Tibial nerve (tissue), 4 donors: ENCODE measurements at regions not wholly inside any gene's neighbourhood (a gene's known extent, or its start where the extent isn't known, plus 50 kb on each side); places are given as distances from the start of the nearest gene placed in this dataset.

Source experiments
- DNase-seq, 2 donors: peaks; one replicate each; pipeline ENCODE4 v3.0.0-alpha.2; 2019; ENCODE audit warnings: low spot score in 2 of 2
- H3K27ac ChIP-seq, 4 donors: fragments of 200-600 bp; sonication (generic) in 3 of 4; one replicate each; pipeline ENCODE4 v1.5.1; 2017 to 2019; ENCODE audit warnings: mild to moderate bottlenecking in 1 of 4
- H3K27me3 ChIP-seq, 2 donors: fragments of 200-600 bp; sonication (generic) in 1 of 2; one replicate each; pipeline versions ENCODE4 v1.5.1 to v1.6.0; 2017 to 2019
- H3K36me3 ChIP-seq, 3 donors: fragments of 200-600 bp; sonication (generic); one replicate each; pipeline ENCODE4 v1.5.1; 2018 to 2019
- H3K4me1 ChIP-seq, 4 donors: fragments of 200-600 bp; sonication (generic) in 3 of 4; one replicate each; pipeline ENCODE4 v1.5.1; 2017 to 2019
- H3K4me3 ChIP-seq, 4 donors: fragments of 200-600 bp; sonication (generic) in 3 of 4; one replicate each; pipeline ENCODE4 v1.5.1; 2017 to 2019; ENCODE audit warnings: mild to moderate bottlenecking in 1 of 4, moderate library complexity in 1 of 4
- H3K9me3 ChIP-seq, 4 donors: fragments of 200-600 bp; sonication (generic) in 3 of 4; one replicate each; pipeline ENCODE4 v1.5.1; 2017 to 2019
- CTCF ChIP-seq, 5 experiments: fragments of 200-600 bp in 3 of 5; fragments of 450-650 bp in 2 of 5; sonication (generic) in 3 of 5; IDR thresholded peaks; one replicate each; pipeline ENCODE4 v1.5.1; 2016 to 2019; ENCODE audit warnings: antibody characterized with exemption in 5 of 5, mild to moderate bottlenecking in 3 of 5, moderate library complexity in 2 of 5
- EP300 ChIP-seq, 2 donors: sonication (generic); formaldehyde crosslinking; IDR thresholded peaks; one replicate each; pipeline ENCODE4 v1.6.1; 2017; ENCODE audit warnings: antibody characterized with exemption in 2 of 2, mild to moderate bottlenecking in 1 of 2
- POLR2A ChIP-seq, 2 donors: fragments of 450-650 bp; IDR thresholded peaks; one replicate each; pipeline ENCODE4 v1.6.1; 2017; ENCODE audit warnings: antibody characterized with exemption in 2 of 2, mild to moderate bottlenecking in 2 of 2, moderate library complexity in 2 of 2
- WGBS, 2 donors: methylation state at CpG; one replicate each; pipeline ENCODE4 v1.1.5; 2018; 5-methylcytosine and 5-hydroxymethylcytosine counted together

- TF ChIP-seq POLR2A (IDR thresholded peaks at IDR 0.05) (no peak), CTCF (IDR thresholded peaks at IDR 0.05) (no peak), EP300 (IDR thresholded peaks at IDR 0.05) (no peak)
- no peak for DNase-seq
- no peaks in the 10 kb centered on the region for H3K27me3 ChIP-seq
- H3K9me3 ChIP-seq: no peaks in the 10 kb centered on the region
- 92 to 95% methylated on average over 2 of the region's 2 CpGs for WGBS, 2 donors
- no peak overlapping the region for H3K27ac ChIP-seq
- H3K4me1 ChIP-seq: no peaks in the 10 kb centered on the region
- H3K4me3 ChIP-seq: no peak overlapping the region
- H3K36me3 ChIP-seq: no peaks in the 10 kb centered on the region
Observed at GRCh38 chr6:165944002-165944466, 223.6 kb downstream of the TBXT start.

GRCh38 chr6:165941786-165942185 is 225.9 kb downstream of the TBXT start:
- Histone ChIP-seq H3K9me3 (no peaks in the 10 kb centered on the region), H3K4me1 (no peaks in the 10 kb centered on the region), H3K4me3 (no peak overlapping the region), H3K27ac (no peak overlapping the region), H3K36me3 (no peaks in the 10 kb centered on the region), H3K27me3 (no peaks in the 10 kb centered on the region)
- 91% methylated on average over 4 of the region's 4 CpGs for WGBS, 2 donors
- TF ChIP-seq CTCF (IDR thresholded peaks at IDR 0.05): no peak
- no peak for TF ChIP-seq EP300 (IDR thresholded peaks at IDR 0.05)
- TF ChIP-seq POLR2A (IDR thresholded peaks at IDR 0.05): no peak
- DNase-seq: no peak

- WGBS, 2 donors: 78 to 95% methylated on average over 5 of the region's 5 CpGs
- H3K36me3 ChIP-seq: no peaks in the 10 kb centered on the region
- no peaks in the 10 kb centered on the region for H3K9me3 ChIP-seq
- H3K27me3 ChIP-seq: no peaks in the 10 kb centered on the region
- H3K4me1 ChIP-seq: no peaks in the 10 kb centered on the region
- no peak for TF ChIP-seq CTCF (IDR thresholded peaks at IDR 0.05)
- no peak for TF ChIP-seq POLR2A (IDR thresholded peaks at IDR 0.05)
- no peak for TF ChIP-seq EP300 (IDR thresholded peaks at IDR 0.05)
- DNase-seq: no peak
- H3K27ac ChIP-seq: no peak overlapping the region
- no peak overlapping the region for H3K4me3 ChIP-seq
Observed at GRCh38 chr6:165941249-165941775, 226.3 kb downstream of the TBXT start.

- no peak for DNase-seq
- Histone ChIP-seq H3K36me3 (no peaks in the 10 kb centered on the region), H3K4me3 (no peak overlapping the region), H3K27ac (no peak overlapping the region), H3K27me3 (no peaks in the 10 kb centered on the region), H3K4me1 (no peaks in the 10 kb centered on the region), H3K9me3 (no peaks in the 10 kb centered on the region)
- WGBS, 2 donors: 92% methylated on average over 26 of the region's 26 CpGs
- TF ChIP-seq POLR2A (IDR thresholded peaks at IDR 0.05): no peak
- TF ChIP-seq EP300 (IDR thresholded peaks at IDR 0.05): no peak
- no peak for TF ChIP-seq CTCF (IDR thresholded peaks at IDR 0.05)
Observed at GRCh38 chr6:165940366-165940765, 227.3 kb downstream of the TBXT start.

GRCh38 chr6:165939601-165940290 is 227.9 kb downstream of the TBXT start:
- WGBS, 2 donors: 65 to 66% methylated on average over 10 of the region's 10 CpGs
- no peaks in the 10 kb centered on the region for H3K36me3 ChIP-seq
- TF ChIP-seq POLR2A (IDR thresholded peaks at IDR 0.05) (no peak), EP300 (IDR thresholded peaks at IDR 0.05) (no peak), CTCF (IDR thresholded peaks at IDR 0.05) (no peak)
- H3K27me3 ChIP-seq: no peaks in the 10 kb centered on the region
- no peak overlapping the region for H3K4me3 ChIP-seq
- no peaks in the 10 kb centered on the region for H3K4me1 ChIP-seq
- no peak overlapping the region for H3K27ac ChIP-seq
- no peaks in the 10 kb centered on the region for H3K9me3 ChIP-seq
- DNase-seq: no peak
